22Rv1 (cell line): ENCODE measurements at regions not wholly inside any gene's neighbourhood (a gene's known extent, or its start where the extent isn't known, plus 50 kb on each side); places are given as distances from the start of the nearest gene placed in this dataset.

Source experiments
- CTCF ChIP-seq: fragments of 450-650 bp; IDR thresholded peaks from 2 replicates; pipeline ENCODE4 v1.5.1; 2017; ENCODE audit warnings: mild to moderate bottlenecking
- ZFX ChIP-seq: fragments of 450-650 bp; IDR thresholded peaks from 2 replicates; pipeline ENCODE4 v1.6.1; 2017; ENCODE audit warnings: antibody characterized with exemption, borderline replicate concordance

GRCh38 chr20:24766826-24767622, 182.0 kb upstream of the CST7 start:
- no peak for TF ChIP-seq CTCF
- no peak for TF ChIP-seq ZFX
